22Rv1 (cell line): ENCODE measurements at regions not wholly inside any gene's neighbourhood (a gene's known extent, or its start where the extent isn't known, plus 50 kb on each side); places are given as distances from the start of the nearest gene placed in this dataset.

Source experiments
- ZFX ChIP-seq: fragments of 450-650 bp; IDR thresholded peaks from 2 replicates; pipeline ENCODE4 v1.6.1; 2017; ENCODE audit warnings: antibody characterized with exemption, borderline replicate concordance
- TF ChIP-seq, protein P1 (sequence below): fragments of 450-650 bp; IDR thresholded peaks from 2 replicates; pipeline ENCODE4 v1.5.1; 2017; ENCODE audit warnings: mild to moderate bottlenecking

GRCh38 chr4:128709268-128709667 lies 100.2 kb upstream of the JADE1 start:
- TF ChIP-seq, protein P1, sequence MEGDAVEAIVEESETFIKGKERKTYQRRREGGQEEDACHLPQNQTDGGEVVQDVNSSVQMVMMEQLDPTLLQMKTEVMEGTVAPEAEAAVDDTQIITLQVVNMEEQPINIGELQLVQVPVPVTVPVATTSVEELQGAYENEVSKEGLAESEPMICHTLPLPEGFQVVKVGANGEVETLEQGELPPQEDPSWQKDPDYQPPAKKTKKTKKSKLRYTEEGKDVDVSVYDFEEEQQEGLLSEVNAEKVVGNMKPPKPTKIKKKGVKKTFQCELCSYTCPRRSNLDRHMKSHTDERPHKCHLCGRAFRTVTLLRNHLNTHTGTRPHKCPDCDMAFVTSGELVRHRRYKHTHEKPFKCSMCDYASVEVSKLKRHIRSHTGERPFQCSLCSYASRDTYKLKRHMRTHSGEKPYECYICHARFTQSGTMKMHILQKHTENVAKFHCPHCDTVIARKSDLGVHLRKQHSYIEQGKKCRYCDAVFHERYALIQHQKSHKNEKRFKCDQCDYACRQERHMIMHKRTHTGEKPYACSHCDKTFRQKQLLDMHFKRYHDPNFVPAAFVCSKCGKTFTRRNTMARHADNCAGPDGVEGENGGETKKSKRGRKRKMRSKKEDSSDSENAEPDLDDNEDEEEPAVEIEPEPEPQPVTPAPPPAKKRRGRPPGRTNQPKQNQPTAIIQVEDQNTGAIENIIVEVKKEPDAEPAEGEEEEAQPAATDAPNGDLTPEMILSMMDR = no peak
- TF ChIP-seq ZFX = no peak
